HepG2 (cell line): ENCODE measurements at regions not wholly inside any gene's neighbourhood (a gene's known extent, or its start where the extent isn't known, plus 50 kb on each side); places are given as distances from the start of the nearest gene placed in this dataset.
A peak's percentile ranks its signal among the peaks of the same experiment; 100 is the strongest.

Source experiments
- ATF2 ChIP-seq: sonication (generic); formaldehyde crosslinking; IDR thresholded peaks from 2 replicates; pipeline ENCODE4 v1.4.0; 2020; ENCODE audit warnings: missing genetic modification reagents
- FOXA1 ChIP-seq, 2 experiments: fragments of 450-650 bp in 1 of 2; sonication (generic) in 1 of 2; formaldehyde crosslinking in 1 of 2; IDR thresholded peaks; 2 replicates each; pipeline versions ENCODE4 v1.4.0 to v1.6.1; 2016 to 2020; ENCODE audit warnings: missing genetic modification reagents in 1 of 2
- FOXP1 ChIP-seq, 2 experiments: fragments of 450-650 bp in 1 of 2; IDR thresholded peaks; 2 replicates each; pipeline ENCODE4 v1.6.1; 2017 to 2018; ENCODE audit warnings: antibody characterized with exemption in 1 of 2
- JUND ChIP-seq: sonication (generic); formaldehyde crosslinking; IDR thresholded peaks from 2 replicates; pipeline ENCODE4 v1.8.0; 2022; ENCODE audit warnings: mild to moderate bottlenecking, missing genetic modification reagents
- MIER2 ChIP-seq: IDR thresholded peaks from 2 replicates; pipeline ENCODE4 v1.6.1; 2016; ENCODE audit warnings: missing biosample characterization, missing genetic modification reagents
- PCBP2 ChIP-seq: fragments of 200-400 bp; formaldehyde crosslinking; optimal IDR thresholded peaks from 2 replicates; pipeline ENCODE3; 2018; ENCODE audit warnings: low read length, low read depth; ENCODE audit not compliant: poor library complexity, severe bottlenecking
- PRDM4 ChIP-seq: sonication (generic); formaldehyde crosslinking; IDR thresholded peaks from 2 replicates; pipeline ENCODE4 v1.9.0; 2021; ENCODE audit warnings: missing genetic modification reagents, borderline replicate concordance
- TBX2 ChIP-seq: sonication (generic); formaldehyde crosslinking; IDR thresholded peaks from 2 replicates; pipeline ENCODE4 v1.5.0; 2020; ENCODE audit warnings: missing genetic modification reagents, mild to moderate bottlenecking, borderline replicate concordance
- TP53 ChIP-seq: sonication (generic); formaldehyde crosslinking; conservative IDR thresholded peaks from 2 replicates; pipeline ENCODE4 v1.4.0; 2020; ENCODE audit warnings: missing genetic modification reagents
- ZMYM2 ChIP-seq: sonication (generic); formaldehyde crosslinking; IDR thresholded peaks from 2 replicates; pipeline ENCODE4 v1.8.0; 2022; ENCODE audit warnings: mild to moderate bottlenecking, missing genetic modification reagents
- ZNF468 ChIP-seq: sonication (generic); formaldehyde crosslinking; IDR thresholded peaks from 2 replicates; pipeline ENCODE4 v1.8.0; 2022; ENCODE audit warnings: mild to moderate bottlenecking, moderate library complexity, missing genetic modification reagents
- ZNF609 ChIP-seq: sonication (generic); formaldehyde crosslinking; IDR thresholded peaks from 2 replicates; pipeline ENCODE4 v1.4.0; 2020; ENCODE audit warnings: mild to moderate bottlenecking, missing genetic modification reagents, borderline replicate concordance
- ZNF7 ChIP-seq: IDR thresholded peaks from 2 replicates; pipeline ENCODE4 v1.6.1; 2016; ENCODE audit warnings: missing biosample characterization, missing genetic modification reagents
- ZNF841 ChIP-seq: sonication (generic); formaldehyde crosslinking; IDR thresholded peaks from 2 replicates; pipeline ENCODE4 v1.8.1; 2023; ENCODE audit warnings: missing genetic modification reagents, borderline replicate concordance
- TF ChIP-seq, protein P1 (sequence below): sonication (generic); formaldehyde crosslinking; IDR thresholded peaks from 2 replicates; pipeline ENCODE4 v1.4.0; 2020; ENCODE audit warnings: mild to moderate bottlenecking, missing genetic modification reagents
- TF ChIP-seq, protein P2 (sequence below): sonication (generic); formaldehyde crosslinking; IDR thresholded peaks from 2 replicates; pipeline ENCODE4 v1.4.0; 2020; ENCODE audit warnings: missing genetic modification reagents

DNA sequence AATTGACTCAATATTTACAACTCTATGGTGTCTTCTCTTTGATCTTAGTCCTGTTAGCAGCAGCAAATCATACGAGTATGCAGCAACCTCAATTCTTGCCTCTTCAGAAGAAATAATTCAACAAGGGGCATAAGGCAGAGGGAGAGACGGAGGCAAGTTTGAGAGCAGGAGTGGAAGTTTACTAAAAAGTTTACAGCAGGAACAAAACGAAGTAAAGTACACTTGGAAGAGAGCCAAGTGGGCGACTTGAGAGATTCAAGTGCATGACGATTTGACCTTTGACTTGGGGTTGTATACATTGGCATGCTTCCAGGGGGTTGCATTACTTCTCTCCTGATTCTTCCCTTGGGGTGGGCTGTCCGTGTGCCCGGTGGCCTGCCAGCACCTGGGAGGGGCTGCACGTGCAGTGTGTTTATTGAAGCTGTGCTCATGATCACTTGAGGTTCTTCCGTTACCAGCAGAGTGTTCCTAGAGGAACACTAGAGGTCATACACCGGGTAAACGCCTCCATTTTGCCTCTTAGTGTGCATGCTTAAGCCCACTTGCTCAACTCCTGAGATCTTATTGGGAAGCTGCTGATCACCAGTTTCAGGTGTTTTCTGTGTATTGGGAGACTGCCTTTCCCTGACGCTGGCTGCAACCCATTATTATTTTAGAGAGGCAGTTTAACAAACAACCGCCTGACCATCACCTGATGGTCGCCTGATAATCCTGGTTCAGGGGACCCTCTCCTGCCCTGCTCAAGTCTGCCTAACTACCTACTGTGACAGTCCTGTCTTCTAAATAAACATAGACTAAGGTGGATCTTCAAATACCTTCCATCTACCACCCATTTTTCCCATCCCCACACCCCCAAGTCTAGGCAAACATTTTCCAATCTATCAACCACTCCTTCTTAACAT lies 172.4 kb upstream of the MYLIP start (continued):
- TF ChIP-seq, protein P1, sequence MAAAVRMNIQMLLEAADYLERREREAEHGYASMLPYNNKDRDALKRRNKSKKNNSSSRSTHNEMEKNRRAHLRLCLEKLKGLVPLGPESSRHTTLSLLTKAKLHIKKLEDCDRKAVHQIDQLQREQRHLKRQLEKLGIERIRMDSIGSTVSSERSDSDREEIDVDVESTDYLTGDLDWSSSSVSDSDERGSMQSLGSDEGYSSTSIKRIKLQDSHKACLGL (CRISPR knock-in tag): no peak
- TF ChIP-seq ZNF468 (CRISPR knock-in tag): no peak
- TF ChIP-seq FOXP1 (IDR thresholded peaks at IDR 0.05): no peak
- peak; percentile 45; the same call in 1 of the 2 replicates for TF ChIP-seq FOXP1 (CRISPR knock-in tag; IDR thresholded peaks at IDR 0.05)
- TF ChIP-seq, protein P2, sequence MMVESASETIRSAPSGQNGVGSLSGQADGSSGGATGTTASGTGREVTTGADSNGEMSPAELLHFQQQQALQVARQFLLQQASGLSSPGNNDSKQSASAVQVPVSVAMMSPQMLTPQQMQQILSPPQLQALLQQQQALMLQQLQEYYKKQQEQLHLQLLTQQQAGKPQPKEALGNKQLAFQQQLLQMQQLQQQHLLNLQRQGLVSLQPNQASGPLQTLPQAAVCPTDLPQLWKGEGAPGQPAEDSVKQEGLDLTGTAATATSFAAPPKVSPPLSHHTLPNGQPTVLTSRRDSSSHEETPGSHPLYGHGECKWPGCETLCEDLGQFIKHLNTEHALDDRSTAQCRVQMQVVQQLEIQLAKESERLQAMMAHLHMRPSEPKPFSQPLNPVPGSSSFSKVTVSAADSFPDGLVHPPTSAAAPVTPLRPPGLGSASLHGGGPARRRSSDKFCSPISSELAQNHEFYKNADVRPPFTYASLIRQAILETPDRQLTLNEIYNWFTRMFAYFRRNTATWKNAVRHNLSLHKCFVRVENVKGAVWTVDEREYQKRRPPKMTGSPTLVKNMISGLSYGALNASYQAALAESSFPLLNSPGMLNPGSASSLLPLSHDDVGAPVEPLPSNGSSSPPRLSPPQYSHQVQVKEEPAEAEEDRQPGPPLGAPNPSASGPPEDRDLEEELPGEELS: 0 out of 2 replicates have a peak, but pooled peaks have one; percentile 22
- TF ChIP-seq ZMYM2 (CRISPR knock-in tag): no peak
- 0 out of 2 replicates have a peak, but pooled peaks have one; percentile 36 for TF ChIP-seq ZNF609 (CRISPR knock-in tag)
- TF ChIP-seq FOXA1 (IDR thresholded peaks at IDR 0.05): no peak
- peak; percentile 47; the same call in 1 of the 2 replicates for TF ChIP-seq FOXA1 (CRISPR knock-in tag; IDR thresholded peaks at IDR 0.05)
- TF ChIP-seq TBX2 (CRISPR knock-in tag): 0 out of 2 replicates have a peak, but pooled peaks have one; percentile 20
- TF ChIP-seq MIER2 (CRISPR knock-in tag): no peak
- no peak for TF ChIP-seq ATF2 (CRISPR knock-in tag)
- TF ChIP-seq ZNF841 (CRISPR knock-in tag): no peak
- peak; percentile 79 for TF ChIP-seq ZNF7 (CRISPR knock-in tag)
- no peak for TF ChIP-seq PCBP2
- no peak for TF ChIP-seq PRDM4
- no peak for TF ChIP-seq TP53
- TF ChIP-seq JUND (CRISPR knock-in tag): no peak
